HFF-Myc (cell line): ENCODE measurements at regions not wholly inside any gene's neighbourhood (a gene's known extent, or its start where the extent isn't known, plus 50 kb on each side); places are given as distances from the start of the nearest gene placed in this dataset.
"Not testable (repeated sequence)": the region's sequence is repeated elsewhere in the genome, so short reads cannot be mapped to it uniquely, and the experiment has no call there.

Experiments used
- DNase-seq: peaks from one replicate; pipeline ENCODE4 v3.0.0-alpha.2; 2011; ENCODE audit warnings: low read depth; ENCODE audit errors: extremely low read depth
- H3K4me3 ChIP-seq: replicated peaks from 2 replicates; pipeline ENCODE4 v1.5.1; 2011; ENCODE audit warnings: low read depth, mild to moderate bottlenecking, control low read depth, low read length
- CTCF ChIP-seq: IDR thresholded peaks from 2 replicates; pipeline ENCODE4 v1.5.1; 2012; ENCODE audit warnings: mild to moderate bottlenecking, low read depth, low read length, control low read depth; ENCODE audit errors: missing control alignments

- DNase-seq, result no peak
- no peak for TF ChIP-seq CTCF
- no peak overlapping the region for H3K4me3 ChIP-seq
Observed at GRCh38 chr9:71465392-71465791, 302.9 kb downstream of the CEMIP2 start.

GRCh38 chr9:71459082-71459481 lies 309.2 kb downstream of the CEMIP2 start:
- DNase-seq, result no peak
- TF ChIP-seq CTCF, result no peak

GRCh38 chr9:71446473-71447411 lies 321.6 kb downstream of the CEMIP2 start:
- TF ChIP-seq CTCF, result peak; percentile 22
- peak overlapping the region; percentile 33 for H3K4me3 ChIP-seq
- DNase-seq, result peak; percentile 21

More at GRCh38 chr9:71459082-71459481, 309.2 kb downstream of the CEMIP2 start:
- H3K4me3 ChIP-seq, result no peak overlapping the region

- no peak for DNase-seq
- H3K4me3 ChIP-seq, result peak overlapping the region; percentile 33; the same call in 1 of the 2 replicates
- TF ChIP-seq CTCF, result no peak
Observed at GRCh38 chr9:71446106-71446472, 322.2 kb downstream of the CEMIP2 start.

- TF ChIP-seq CTCF, result no peak
- no peak overlapping the region for H3K4me3 ChIP-seq
- no peak for DNase-seq
Observed at GRCh38 chr9:71442937-71443336, 321.5 kb upstream of the TRPM3 start.

- DNase-seq, result no peak
- TF ChIP-seq CTCF, result no peak
- H3K4me3 ChIP-seq, result no peak overlapping the region
Observed at GRCh38 chr9:71441266-71441665, 319.8 kb upstream of the TRPM3 start.

- no peak for TF ChIP-seq CTCF
- DNase-seq, result no peak
- H3K4me3 ChIP-seq, result no peak overlapping the region
Observed at GRCh38 chr9:71431931-71432330, 310.5 kb upstream of the TRPM3 start.

GRCh38 chr9:71407341-71407740 lies 285.9 kb upstream of the TRPM3 start:
- not testable (repeated sequence) for DNase-seq, H3K4me3 ChIP-seq
